Body of pancreas (tissue), 4 donors: ENCODE measurements at regions not wholly inside any gene's neighbourhood (a gene's known extent, or its start where the extent isn't known, plus 50 kb on each side); places are given as distances from the start of the nearest gene placed in this dataset.

Experiments used
- POLR2A ChIP-seq, 3 donors: fragments of 450-650 bp; IDR thresholded peaks; one replicate each; pipeline ENCODE4 v1.6.1; 2016; ENCODE audit warnings: antibody characterized with exemption in 3 of 3, mild to moderate bottlenecking in 2 of 3
- TF ChIP-seq, protein P1 (sequence below), 7 experiments: fragments of 450-650 bp in 4 of 7; fragments of 200-600 bp in 3 of 7; sonication (generic) in 3 of 7; IDR thresholded peaks; one replicate each; pipeline ENCODE4 v1.5.1; 2016 to 2019; ENCODE audit warnings: antibody characterized with exemption in 7 of 7

GRCh38 chr3:59152943-59153342 lies 103.1 kb upstream of the CFAP20DC start:
- no peak for TF ChIP-seq POLR2A (IDR thresholded peaks at IDR 0.05)
- TF ChIP-seq, protein P1, sequence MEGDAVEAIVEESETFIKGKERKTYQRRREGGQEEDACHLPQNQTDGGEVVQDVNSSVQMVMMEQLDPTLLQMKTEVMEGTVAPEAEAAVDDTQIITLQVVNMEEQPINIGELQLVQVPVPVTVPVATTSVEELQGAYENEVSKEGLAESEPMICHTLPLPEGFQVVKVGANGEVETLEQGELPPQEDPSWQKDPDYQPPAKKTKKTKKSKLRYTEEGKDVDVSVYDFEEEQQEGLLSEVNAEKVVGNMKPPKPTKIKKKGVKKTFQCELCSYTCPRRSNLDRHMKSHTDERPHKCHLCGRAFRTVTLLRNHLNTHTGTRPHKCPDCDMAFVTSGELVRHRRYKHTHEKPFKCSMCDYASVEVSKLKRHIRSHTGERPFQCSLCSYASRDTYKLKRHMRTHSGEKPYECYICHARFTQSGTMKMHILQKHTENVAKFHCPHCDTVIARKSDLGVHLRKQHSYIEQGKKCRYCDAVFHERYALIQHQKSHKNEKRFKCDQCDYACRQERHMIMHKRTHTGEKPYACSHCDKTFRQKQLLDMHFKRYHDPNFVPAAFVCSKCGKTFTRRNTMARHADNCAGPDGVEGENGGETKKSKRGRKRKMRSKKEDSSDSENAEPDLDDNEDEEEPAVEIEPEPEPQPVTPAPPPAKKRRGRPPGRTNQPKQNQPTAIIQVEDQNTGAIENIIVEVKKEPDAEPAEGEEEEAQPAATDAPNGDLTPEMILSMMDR (IDR thresholded peaks at IDR 0.05), result no peak
